ENCODE measurements at regions not wholly inside any gene's neighbourhood (a gene's known extent, or its start where the extent isn't known, plus 50 kb on each side); places are given as distances from the start of the nearest gene placed in this dataset.

GRCh38 chr18:8526332-8526731, 82.9 kb upstream of the RAB12 start:
- TF ChIP-seq POLR2A (IDR thresholded peaks at IDR 0.05; ENCODE audit: extremely low read depth, insufficient read length): no peak
- no peak for TF ChIP-seq CTCF (IDR thresholded peaks at IDR 0.05; ENCODE audit: low read depth, low read length)
- no peak for TF ChIP-seq MYC (IDR thresholded peaks at IDR 0.05; ENCODE audit: low read depth, low read length)
